ENCODE measurements at regions not wholly inside any gene's neighbourhood (a gene's known extent, or its start where the extent isn't known, plus 50 kb on each side); places are given as distances from the start of the nearest gene placed in this dataset.

- TF ChIP-seq POLR2A (IDR thresholded peaks at IDR 0.05; ENCODE audit: low read length) (no peak), GATA1 (IDR thresholded peaks at IDR 0.05; ENCODE audit: low read depth, low read length) (no peak)
Observed at GRCh38 chr1:234730770-234731568, 121.0 kb upstream of the IRF2BP2 start.
